Karpas-422 (cell line): ENCODE measurements at regions not wholly inside any gene's neighbourhood (a gene's known extent, or its start where the extent isn't known, plus 50 kb on each side); places are given as distances from the start of the nearest gene placed in this dataset.

Source experiments
- DNase-seq: peaks from one replicate; pipeline ENCODE4 v3.0.0-alpha.2; 2015
- H2AFZ ChIP-seq: fragments of 200-600 bp; sonication (generic); 2 replicates; pipeline ENCODE4 v1.6.1; 2014; ENCODE audit warnings: antibody characterized with exemption, low read length, mixed read lengths
- H3K27ac ChIP-seq: fragments of 200-600 bp; sonication (generic); 2 replicates; pipeline ENCODE4 v1.5.1; 2014; ENCODE audit warnings: mild to moderate bottlenecking, low read length, moderate library complexity
- H3K27me3 ChIP-seq: fragments of 200-600 bp; sonication (generic); 2 replicates; pipeline ENCODE4 v1.6.1; 2014; ENCODE audit warnings: low read length, mixed read lengths
- H3K36me3 ChIP-seq: fragments of 200-600 bp; sonication (generic); 2 replicates; pipeline ENCODE4 v1.6.1; 2014; ENCODE audit warnings: low read length, mixed read lengths; ENCODE audit not compliant: insufficient read depth
- H3K4me1 ChIP-seq: fragments of 200-600 bp; sonication (generic); 2 replicates; pipeline ENCODE4 v1.6.1; 2014; ENCODE audit warnings: mild to moderate bottlenecking, low read length, mixed read lengths
- H3K4me2 ChIP-seq: fragments of 200-600 bp; sonication (generic); 2 replicates; pipeline ENCODE4 v1.6.1; 2014; ENCODE audit warnings: low read length, low read depth, mild to moderate bottlenecking; ENCODE audit not compliant: poor library complexity, severe bottlenecking
- H3K4me3 ChIP-seq: fragments of 200-600 bp; sonication (generic); 2 replicates; pipeline ENCODE4 v1.5.1; 2014; ENCODE audit warnings: mild to moderate bottlenecking, antibody characterized with exemption, low read length, mixed read lengths
- H3K79me2 ChIP-seq: fragments of 200-600 bp; sonication (generic); 2 replicates; pipeline ENCODE4 v1.6.1; 2014; ENCODE audit warnings: mild to moderate bottlenecking, low read length, mixed read lengths
- H3K9ac ChIP-seq: fragments of 200-600 bp; sonication (generic); 2 replicates; pipeline ENCODE4 v1.6.0; 2014; ENCODE audit warnings: low read length
- H3K9me2 ChIP-seq: fragments of 200-600 bp; sonication (generic), shearing (Covaris generic); replicated peaks from 2 replicates; pipeline ENCODE4 v1.6.0; 2014; ENCODE audit warnings: mild to moderate bottlenecking, low read length, moderate library complexity; ENCODE audit not compliant: insufficient read depth
- H3K9me3 ChIP-seq: fragments of 300-700, 200-600 bp; sonication (generic); 2 replicates; pipeline ENCODE4 v1.6.1; 2014; ENCODE audit warnings: low read length, mixed read lengths
- H4K20me1 ChIP-seq: fragments of 200-600 bp; sonication (generic); 2 replicates; pipeline ENCODE4 v1.6.1; 2014; ENCODE audit warnings: mild to moderate bottlenecking, antibody characterized with exemption, low read length, low read depth; ENCODE audit not compliant: insufficient read depth

GRCh38 chr12:63036974-63037335, 102.0 kb upstream of the PPM1H start:
- Histone ChIP-seq H3K9me3 (no peaks in the 10 kb centered on the region; the same call in 1 of the 2 replicates), H3K4me1 (no peaks in the 10 kb centered on the region), H3K4me3 (no peak overlapping the region), H3K9me2 (0 out of 2 replicates have a peak, but pooled peaks cover 4% of the 10 kb centered on the region), H3K27ac (no peak overlapping the region), H2AFZ (no peak overlapping the region), H3K79me2 (no peaks in the 10 kb centered on the region), H3K27me3 (no peaks in the 10 kb centered on the region), H3K4me2 (no peak overlapping the region), H3K9ac (no peak overlapping the region), H3K36me3 (no peaks in the 10 kb centered on the region), H4K20me1 (no peaks in the 10 kb centered on the region)
- no peak for DNase-seq

DNA sequence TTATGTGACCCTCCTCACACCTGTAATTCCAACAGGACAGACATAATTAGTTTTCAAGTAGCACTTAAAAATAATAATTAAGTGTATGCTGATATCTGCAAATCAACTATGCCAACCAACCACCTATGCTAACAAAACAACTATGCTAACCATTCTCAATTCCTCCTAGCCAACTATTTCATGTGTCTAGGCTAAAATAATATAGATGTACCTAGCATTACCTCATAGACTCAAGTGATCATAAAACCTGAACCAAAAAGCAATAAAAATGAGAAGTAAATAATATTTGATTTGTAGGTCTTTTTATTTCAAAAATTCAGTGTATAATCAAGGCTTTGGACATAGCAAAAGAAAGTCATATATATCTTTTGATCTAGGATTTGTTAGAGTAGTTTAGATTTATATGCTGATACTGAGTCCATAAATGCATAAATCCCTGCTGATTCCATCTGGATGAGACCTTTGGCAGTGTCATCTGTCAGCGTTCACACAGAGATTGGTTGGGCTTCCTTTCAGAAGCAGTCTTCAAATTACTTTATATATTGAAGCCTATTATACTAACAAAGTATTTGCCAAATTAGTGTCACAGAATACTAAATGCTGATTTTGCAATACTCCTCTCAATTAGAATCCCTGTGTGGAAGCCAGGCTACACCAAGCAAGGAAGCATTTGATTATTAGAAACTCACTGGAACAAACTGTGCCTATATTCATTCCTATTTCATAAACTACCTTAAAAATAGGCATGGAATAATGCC, 101.4 kb upstream of the PPM1H start:
- H3K9me2 ChIP-seq = 0 out of 2 replicates have a peak, but pooled peaks cover 4% of the 10 kb centered on the region
- H3K4me2 ChIP-seq = no peak overlapping the region
- no peaks in the 10 kb centered on the region for H3K79me2 ChIP-seq
- no peak overlapping the region for H3K4me3 ChIP-seq
- H3K36me3 ChIP-seq = no peaks in the 10 kb centered on the region
- no peaks in the 10 kb centered on the region; the same call in 1 of the 2 replicates for H3K9me3 ChIP-seq
- no peaks in the 10 kb centered on the region for H3K27me3 ChIP-seq
- no peak overlapping the region for H3K27ac ChIP-seq
- no peak overlapping the region for H2AFZ ChIP-seq
- DNase-seq = no peak
- no peak overlapping the region for H3K9ac ChIP-seq
- H3K4me1 ChIP-seq = no peaks in the 10 kb centered on the region
- no peaks in the 10 kb centered on the region for H4K20me1 ChIP-seq

DNA sequence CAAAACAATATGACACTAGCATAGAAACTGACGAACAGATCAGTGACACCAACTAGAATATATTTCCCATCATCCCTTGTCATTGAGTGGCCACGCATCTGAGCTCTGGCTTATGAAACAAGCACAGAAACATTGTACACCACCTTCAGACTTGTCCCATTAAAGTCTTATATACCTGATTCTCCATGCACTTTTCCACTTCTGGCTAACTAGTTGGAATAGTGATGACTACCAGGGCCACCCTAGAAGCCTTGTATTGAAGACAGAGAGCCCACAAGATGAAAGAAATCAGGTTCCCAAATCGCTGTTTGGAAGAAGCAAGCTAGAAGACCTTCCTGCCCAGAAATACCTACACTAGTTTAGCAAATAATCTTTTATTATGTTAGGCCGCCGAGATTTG, 99.7 kb upstream of the PPM1H start:
- Histone ChIP-seq H3K9me2 (no peaks in the 10 kb centered on the region), H3K4me3 (no peak overlapping the region), H3K27me3 (no peaks in the 10 kb centered on the region), H3K4me2 (no peak overlapping the region), H4K20me1 (no peaks in the 10 kb centered on the region), H3K9me3 (no peaks in the 10 kb centered on the region; the same call in 1 of the 2 replicates), H3K79me2 (no peaks in the 10 kb centered on the region), H3K36me3 (no peaks in the 10 kb centered on the region), H3K9ac (no peak overlapping the region), H3K4me1 (no peaks in the 10 kb centered on the region), H2AFZ (no peak overlapping the region), H3K27ac (no peak overlapping the region)
- DNase-seq = no peak

DNA sequence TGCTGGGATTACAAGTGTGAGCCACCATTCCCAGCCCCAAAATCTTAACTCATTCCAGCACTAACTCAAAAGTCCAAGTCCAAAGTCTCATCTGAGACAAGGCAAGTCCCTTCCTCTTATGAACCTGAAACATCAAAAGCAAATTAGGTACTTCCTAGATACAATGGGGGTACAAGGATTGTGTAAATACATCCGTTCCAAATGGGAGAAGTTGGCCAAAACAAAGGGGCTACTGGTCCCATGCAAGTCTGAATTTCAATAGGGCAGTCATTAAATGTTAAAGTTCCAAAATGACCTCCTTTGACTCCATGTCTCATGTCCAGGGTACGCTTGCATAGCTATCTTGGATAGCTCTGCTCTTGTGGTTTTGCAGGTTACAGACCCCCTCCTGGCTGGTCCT, 94.7 kb upstream of the PPM1H start:
- Histone ChIP-seq H3K4me1 (no peaks in the 10 kb centered on the region), H3K27ac (no peak overlapping the region), H4K20me1 (no peaks in the 10 kb centered on the region), H3K9ac (no peak overlapping the region), H3K4me3 (no peak overlapping the region), H3K79me2 (no peaks in the 10 kb centered on the region), H2AFZ (no peak overlapping the region), H3K9me3 (no peaks in the 10 kb centered on the region; the same call in 1 of the 2 replicates), H3K36me3 (no peaks in the 10 kb centered on the region), H3K4me2 (no peak overlapping the region), H3K27me3 (no peaks in the 10 kb centered on the region), H3K9me2 (no peaks in the 10 kb centered on the region)
- DNase-seq = no peak

GRCh38 chr12:63028951-63029350, 94.0 kb upstream of the PPM1H start:
- H4K20me1 ChIP-seq = no peaks in the 10 kb centered on the region
- no peak overlapping the region for H3K4me2 ChIP-seq
- H3K4me3 ChIP-seq = no peak overlapping the region
- H3K9me3 ChIP-seq = no peaks in the 10 kb centered on the region; the same call in 1 of the 2 replicates
- no peak overlapping the region for H2AFZ ChIP-seq
- no peaks in the 10 kb centered on the region for H3K4me1 ChIP-seq
- H3K9ac ChIP-seq = no peak overlapping the region
- no peak overlapping the region for H3K27ac ChIP-seq
- H3K9me2 ChIP-seq = no peaks in the 10 kb centered on the region
- H3K79me2 ChIP-seq = no peaks in the 10 kb centered on the region
- no peaks in the 10 kb centered on the region for H3K36me3 ChIP-seq
- H3K27me3 ChIP-seq = no peaks in the 10 kb centered on the region
- no peak for DNase-seq

- H3K9me2 ChIP-seq = no peaks in the 10 kb centered on the region
These were observed 90.2 kb upstream of the PPM1H start for GRCh38 chr12:63025116-63025515.

DNA sequence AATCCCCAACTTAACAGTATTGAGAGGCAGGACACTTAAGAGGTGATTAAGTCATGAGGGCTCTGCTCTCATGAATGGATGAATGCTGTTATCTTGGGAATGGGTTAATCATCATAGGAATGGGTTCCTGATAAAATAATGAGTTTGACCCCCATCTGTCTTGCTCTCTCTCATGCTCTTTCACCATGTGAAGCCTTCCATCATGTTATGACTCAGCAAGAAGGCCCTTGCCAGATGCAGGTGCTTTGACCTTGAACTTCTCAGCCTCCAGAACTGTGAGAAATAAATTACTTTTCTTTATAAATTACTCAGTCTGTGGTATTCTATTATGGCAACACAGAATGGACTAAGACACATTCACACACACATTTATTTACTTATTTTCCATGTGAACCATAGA, 89.0 kb upstream of the PPM1H start:
- no peak for DNase-seq
- Histone ChIP-seq H3K4me1 (peaks cover 5% of the 10 kb centered on the region), H3K79me2 (no peaks in the 10 kb centered on the region), H2AFZ (no peak overlapping the region), H3K36me3 (no peaks in the 10 kb centered on the region), H3K27me3 (no peaks in the 10 kb centered on the region), H3K27ac (no peak overlapping the region), H3K4me2 (no peak overlapping the region), H3K9me2 (no peaks in the 10 kb centered on the region), H3K4me3 (no peak overlapping the region), H3K9ac (no peak overlapping the region), H3K9me3 (no peaks in the 10 kb centered on the region), H4K20me1 (no peaks in the 10 kb centered on the region)

More at GRCh38 chr12:63025116-63025515, 90.2 kb upstream of the PPM1H start:
- H3K4me1 ChIP-seq = peaks cover 5% of the 10 kb centered on the region
- no peak overlapping the region for H3K27ac ChIP-seq
- no peak for DNase-seq
- no peak overlapping the region for H3K4me3 ChIP-seq
- no peak overlapping the region for H3K9ac ChIP-seq
- no peaks in the 10 kb centered on the region for H3K9me3 ChIP-seq
- H3K4me2 ChIP-seq = no peak overlapping the region
- H3K27me3 ChIP-seq = no peaks in the 10 kb centered on the region
- no peak overlapping the region for H2AFZ ChIP-seq
- H3K79me2 ChIP-seq = no peaks in the 10 kb centered on the region
- no peaks in the 10 kb centered on the region for H4K20me1 ChIP-seq
- H3K36me3 ChIP-seq = no peaks in the 10 kb centered on the region

DNA sequence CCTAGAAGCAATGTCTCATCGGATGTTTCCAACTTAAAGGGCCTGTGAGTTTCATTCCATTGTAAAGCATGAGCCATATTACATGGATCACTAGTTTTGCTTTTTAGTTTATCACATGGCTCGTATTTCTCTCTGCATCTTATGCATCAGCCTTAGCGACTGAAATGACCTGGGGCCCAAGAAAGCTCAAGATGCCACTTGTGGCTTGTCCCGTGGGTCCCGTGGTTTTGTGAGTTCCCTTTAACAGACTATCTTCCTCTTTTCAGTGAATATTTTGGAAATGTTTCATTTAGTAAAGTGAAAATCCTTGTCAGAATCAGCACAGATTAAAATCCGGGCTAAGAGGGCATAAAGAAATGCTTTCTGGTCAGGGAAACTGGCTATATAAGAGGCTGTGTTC, 86.2 kb upstream of the PPM1H start:
- no peak overlapping the region for H3K4me3 ChIP-seq
- H3K4me2 ChIP-seq = no peak overlapping the region
- DNase-seq = no peak
- H3K27ac ChIP-seq = no peak overlapping the region
- H3K4me1 ChIP-seq = peaks cover 5% of the 10 kb centered on the region
- H3K27me3 ChIP-seq = no peaks in the 10 kb centered on the region
- H3K36me3 ChIP-seq = no peaks in the 10 kb centered on the region
- no peaks in the 10 kb centered on the region for H3K79me2 ChIP-seq
- H4K20me1 ChIP-seq = no peaks in the 10 kb centered on the region
- no peak overlapping the region for H3K9ac ChIP-seq
- no peaks in the 10 kb centered on the region for H3K9me3 ChIP-seq
- no peak overlapping the region for H2AFZ ChIP-seq
- H3K9me2 ChIP-seq = no peaks in the 10 kb centered on the region
